ENCODE measurements at regions not wholly inside any gene's neighbourhood (a gene's known extent, or its start where the extent isn't known, plus 50 kb on each side); places are given as distances from the start of the nearest gene placed in this dataset.

DNA sequence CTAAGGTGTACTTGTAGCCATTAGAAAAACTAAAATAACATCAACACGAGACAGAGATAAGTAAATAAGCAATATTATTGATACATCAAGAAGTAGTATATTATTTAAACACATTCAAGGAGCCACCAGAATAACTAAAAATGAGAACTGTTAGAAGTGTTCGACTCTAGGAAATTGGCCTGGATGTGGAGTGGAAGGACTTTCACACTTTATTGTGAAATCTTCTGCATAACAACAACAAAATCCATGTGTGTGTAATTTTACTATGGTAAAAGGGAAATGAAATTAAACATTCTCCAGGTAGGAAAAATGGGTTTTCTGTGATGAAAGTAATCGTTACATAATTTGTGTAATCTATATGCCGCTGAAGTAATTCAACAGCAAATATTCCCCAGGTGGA is 96.3 kb upstream of the RNF152 start:
- Mint-ChIP-seq H3K4me1 (ENCODE audit: low read depth) (peaks cover 36% of the 10 kb centered on the region), H3K27me3 (ENCODE audit: insufficient read depth) (no peaks in the 10 kb centered on the region), H3K9me3 (no peaks in the 10 kb centered on the region), H3K4me3 (no peak overlapping the region), H3K36me3 (ENCODE audit: low read depth) (peaks cover 4% of the 10 kb centered on the region; the same call in 1 of the 2 replicates), H3K27ac (no peak overlapping the region)
- no peak for TF ChIP-seq CTCF (IDR thresholded peaks at IDR 0.05)
- DNase-seq: no peak

DNA sequence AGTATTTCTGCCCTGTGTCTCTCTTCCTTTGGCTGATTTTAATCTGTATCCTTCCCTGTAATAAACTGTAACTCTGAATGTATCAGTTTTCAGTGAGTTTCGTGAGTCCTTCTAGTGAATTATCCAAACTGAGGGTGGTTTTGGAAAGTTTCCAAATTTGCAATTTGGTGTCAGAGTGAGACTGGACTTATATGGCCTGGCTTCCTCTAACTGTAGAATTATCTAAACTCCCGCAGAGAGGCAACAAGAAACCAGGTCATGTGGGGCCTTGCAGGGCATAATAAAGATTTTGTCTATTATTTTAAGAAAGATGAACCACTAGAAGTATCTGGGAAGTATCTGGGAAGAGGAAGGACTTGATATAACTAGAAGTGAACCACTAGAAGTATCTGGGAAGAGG is 95.3 kb upstream of the RNF152 start:
- no peak for DNase-seq
- Mint-ChIP-seq H3K9me3 (no peaks in the 10 kb centered on the region), H3K27ac (no peak overlapping the region), H3K27me3 (ENCODE audit: insufficient read depth) (no peaks in the 10 kb centered on the region), H3K4me1 (ENCODE audit: low read depth) (peaks cover 26% of the 10 kb centered on the region), H3K4me3 (no peak overlapping the region), H3K36me3 (ENCODE audit: low read depth) (peaks cover 4% of the 10 kb centered on the region; the same call in 1 of the 2 replicates)
- no peak for TF ChIP-seq CTCF (IDR thresholded peaks at IDR 0.05)

- Mint-ChIP-seq H3K4me3 (no peak overlapping the region), H3K27me3 (ENCODE audit: insufficient read depth) (no peaks in the 10 kb centered on the region), H3K4me1 (ENCODE audit: low read depth) (peaks cover 2% of the 10 kb centered on the region), H3K27ac (no peak overlapping the region), H3K9me3 (no peaks in the 10 kb centered on the region), H3K36me3 (ENCODE audit: low read depth) (0 out of 2 replicates have a peak, but pooled peaks cover under 1% of the 10 kb centered on the region)
- no peak for TF ChIP-seq CTCF (IDR thresholded peaks at IDR 0.05)
- DNase-seq: no peak
Observed at GRCh38 chr18:61985681-61986080, 92.9 kb upstream of the RNF152 start.

GRCh38 chr18:61984349-61984748 is 91.5 kb upstream of the RNF152 start:
- no peak overlapping the region for H3K27ac Mint-ChIP-seq
- H3K9me3 Mint-ChIP-seq: no peaks in the 10 kb centered on the region
- H3K36me3 Mint-ChIP-seq (ENCODE audit: low read depth): no peaks in the 10 kb centered on the region
- peaks cover 5% of the 10 kb centered on the region; the same call in 1 of the 2 replicates for H3K4me1 Mint-ChIP-seq (ENCODE audit: low read depth)
- DNase-seq: no peak
- H3K4me3 Mint-ChIP-seq: no peak overlapping the region
- TF ChIP-seq CTCF (IDR thresholded peaks at IDR 0.05): no peak
- H3K27me3 Mint-ChIP-seq (ENCODE audit: insufficient read depth): no peaks in the 10 kb centered on the region

GRCh38 chr18:61982475-61982874 is 89.7 kb upstream of the RNF152 start:
- no peaks in the 10 kb centered on the region for H3K27me3 Mint-ChIP-seq (ENCODE audit: insufficient read depth)
- H3K4me1 Mint-ChIP-seq (ENCODE audit: low read depth): peaks cover 5% of the 10 kb centered on the region; the same call in 1 of the 2 replicates
- no peak overlapping the region for H3K4me3 Mint-ChIP-seq
- H3K9me3 Mint-ChIP-seq: no peaks in the 10 kb centered on the region
- H3K27ac Mint-ChIP-seq: no peak overlapping the region
- TF ChIP-seq CTCF (IDR thresholded peaks at IDR 0.05): no peak
- H3K36me3 Mint-ChIP-seq (ENCODE audit: low read depth): no peaks in the 10 kb centered on the region
- no peak for DNase-seq

DNA sequence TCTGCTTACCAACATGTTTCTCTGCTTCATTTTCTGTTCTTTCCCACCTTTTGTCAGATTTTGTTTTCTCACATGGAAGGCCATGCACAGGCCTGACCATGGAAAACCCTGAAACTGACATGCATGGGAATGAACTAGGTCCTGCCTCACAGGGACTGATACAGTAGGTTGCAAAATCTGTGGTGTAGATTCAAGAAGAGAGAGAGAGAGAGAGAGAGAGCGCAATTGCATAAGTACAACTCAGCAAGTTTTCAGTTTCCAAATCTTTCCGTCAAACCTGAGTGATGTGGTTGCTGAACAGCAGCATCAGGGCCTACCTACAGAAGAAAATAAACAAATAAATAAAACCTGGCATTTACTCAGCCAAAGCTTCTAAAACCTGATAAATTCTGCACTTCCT is 87.5 kb upstream of the RNF152 start:
- H3K27me3 Mint-ChIP-seq (ENCODE audit: insufficient read depth): no peaks in the 10 kb centered on the region
- H3K27ac Mint-ChIP-seq: no peak overlapping the region
- no peaks in the 10 kb centered on the region for H3K36me3 Mint-ChIP-seq (ENCODE audit: low read depth)
- no peaks in the 10 kb centered on the region for H3K9me3 Mint-ChIP-seq
- no peak for DNase-seq
- peaks cover 17% of the 10 kb centered on the region for H3K4me1 Mint-ChIP-seq (ENCODE audit: low read depth)
- no peak for TF ChIP-seq CTCF (IDR thresholded peaks at IDR 0.05)
- H3K4me3 Mint-ChIP-seq: no peak overlapping the region
